GM21515 (cell line): ENCODE measurements at regions not wholly inside any gene's neighbourhood (a gene's known extent, or its start where the extent isn't known, plus 50 kb on each side); places are given as distances from the start of the nearest gene placed in this dataset.

ENCODE experiments used
- ATAC-seq: cut with Tn5 transposase; IDR thresholded peaks from one replicate; pipeline ENCODE4 v1.9.1; 2021; ENCODE audit not compliant: unreplicated experiment

DNA sequence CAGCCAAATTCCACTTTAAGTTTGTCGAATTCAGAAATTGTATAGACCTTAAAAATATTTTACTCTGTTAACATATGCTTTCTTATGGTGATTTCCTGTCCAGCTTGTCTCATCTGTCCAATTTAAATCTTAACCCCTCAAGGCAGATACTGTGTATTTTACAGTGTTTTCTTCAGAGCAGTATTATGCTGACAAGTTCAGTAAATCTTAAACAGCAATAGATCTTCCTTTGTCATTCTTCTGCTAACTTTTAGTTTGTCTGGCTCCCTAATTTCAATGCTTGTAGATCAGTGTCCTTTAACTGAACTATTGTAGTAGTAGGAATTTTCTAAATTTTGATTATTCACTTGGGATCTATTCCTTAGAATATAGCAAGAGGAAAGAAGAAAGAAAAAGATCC is 52.8 kb upstream of the MEIS1 start:
- no peak for ATAC-seq

DNA sequence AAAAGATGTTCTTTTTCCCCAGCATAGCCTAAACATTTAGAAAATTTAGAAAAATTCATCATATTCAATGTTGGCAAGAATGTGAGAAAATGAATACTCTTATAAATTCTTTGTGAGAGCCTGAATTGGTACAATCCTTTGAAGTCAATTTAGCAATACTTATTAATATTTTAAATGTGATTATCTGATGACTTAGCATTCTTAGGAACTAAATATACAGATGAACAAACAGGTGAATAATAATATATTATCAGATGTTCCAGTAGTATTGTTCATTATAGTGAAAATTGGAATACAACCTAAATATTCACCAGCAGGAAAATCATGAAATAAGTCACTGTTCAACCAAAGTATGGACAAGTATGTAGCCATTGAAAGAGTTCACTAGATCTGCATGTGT is 55.5 kb upstream of the MEIS1 start:
- no peak for ATAC-seq

DNA sequence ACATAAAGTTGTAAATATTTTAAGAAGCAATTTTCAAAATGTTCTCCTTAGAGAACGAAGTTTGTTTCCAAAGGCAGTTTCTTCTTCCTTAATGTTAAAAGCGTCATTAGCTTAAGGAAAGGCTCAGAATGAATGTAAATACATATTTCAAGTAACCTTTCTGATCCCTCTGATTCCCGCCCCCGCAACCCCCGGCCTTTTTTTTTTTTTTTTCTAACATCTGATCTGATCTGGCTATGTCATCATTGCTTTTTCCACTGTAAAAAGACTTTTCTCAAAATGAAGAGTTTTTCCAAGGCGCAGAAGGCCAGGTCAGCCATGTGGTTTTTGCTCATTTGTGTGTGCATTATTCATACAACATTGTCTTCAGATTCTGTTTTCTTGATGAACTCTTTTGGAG is 57.1 kb upstream of the MEIS1 start:
- ATAC-seq, result no peak

DNA sequence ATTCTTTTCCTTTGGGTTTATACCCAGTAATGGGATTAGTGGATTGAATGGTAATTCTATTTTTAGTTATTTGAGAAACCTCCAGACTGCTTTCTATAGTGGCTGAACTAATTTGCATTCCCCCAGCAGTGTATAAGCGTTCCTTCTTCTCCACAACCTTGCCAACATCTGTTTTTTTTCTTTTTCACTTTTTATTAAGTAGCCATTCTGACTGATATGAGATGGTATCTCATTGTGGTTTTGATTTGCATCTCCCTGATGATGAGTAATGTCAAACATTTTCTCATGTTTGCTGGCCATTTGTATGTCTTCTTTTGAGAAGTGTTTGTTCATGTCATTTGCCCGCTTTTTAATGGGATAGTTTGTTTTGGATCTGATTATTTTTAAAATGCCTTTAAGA is 64.1 kb upstream of the MEIS1 start:
- no peak for ATAC-seq

DNA sequence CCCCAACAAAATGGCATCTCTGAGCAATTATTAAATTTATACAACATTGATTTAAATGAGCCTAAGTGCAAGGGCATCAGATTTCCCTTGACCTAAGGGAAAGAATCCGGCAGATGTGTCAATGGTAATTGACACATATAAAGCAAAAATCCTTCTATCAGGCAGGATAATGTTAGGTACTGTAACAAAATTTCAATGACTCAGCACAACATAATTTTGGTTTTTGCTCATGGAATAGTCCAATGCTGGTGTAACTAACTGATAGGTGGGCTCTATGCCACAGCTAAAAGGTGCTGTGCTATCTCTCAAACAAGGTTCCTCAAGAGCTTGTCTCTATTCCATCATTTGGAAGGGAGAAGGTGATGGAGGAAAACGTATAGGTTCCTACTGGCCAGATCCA is 68.3 kb upstream of the MEIS1 start:
- no peak for ATAC-seq

DNA sequence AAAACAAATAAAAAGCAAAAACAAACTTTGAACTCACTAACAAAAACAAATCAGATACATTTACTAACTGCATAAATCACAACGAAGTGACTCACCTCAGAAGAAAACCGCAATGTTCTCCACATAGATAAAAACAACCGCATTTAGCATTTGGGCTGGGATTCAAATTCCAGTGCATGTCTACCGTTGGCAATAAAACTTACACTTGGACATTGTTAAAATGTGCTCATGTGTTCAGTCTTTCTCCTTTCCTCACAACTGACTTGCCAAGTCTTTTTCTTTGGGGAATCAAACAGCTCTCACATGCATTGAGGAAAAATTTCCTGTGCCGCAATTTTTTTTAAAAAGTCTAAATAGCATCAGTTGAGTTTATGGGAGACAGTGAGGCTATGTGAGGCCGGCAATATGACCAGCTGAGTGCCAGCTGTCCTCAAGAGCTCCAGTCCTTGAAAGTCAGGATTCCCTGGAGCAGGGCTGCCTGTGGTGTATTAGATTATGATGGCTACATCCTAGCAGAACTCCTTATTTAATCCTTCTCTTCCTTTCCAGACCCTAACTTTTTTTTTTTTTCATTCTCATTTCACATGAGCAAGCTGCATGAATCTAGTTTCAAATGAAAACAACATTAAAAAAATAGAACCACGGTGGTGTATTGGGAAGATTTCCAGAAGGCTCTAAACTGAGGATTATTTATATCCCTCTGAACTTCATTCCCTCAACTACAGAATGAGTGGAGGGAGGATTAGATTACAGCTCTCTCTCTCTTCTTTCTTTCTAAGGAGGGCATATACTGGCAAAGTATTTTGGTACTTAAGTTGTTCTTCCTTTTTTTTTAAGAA is 70.2 kb upstream of the MEIS1 start:
- ATAC-seq, result no peak

DNA sequence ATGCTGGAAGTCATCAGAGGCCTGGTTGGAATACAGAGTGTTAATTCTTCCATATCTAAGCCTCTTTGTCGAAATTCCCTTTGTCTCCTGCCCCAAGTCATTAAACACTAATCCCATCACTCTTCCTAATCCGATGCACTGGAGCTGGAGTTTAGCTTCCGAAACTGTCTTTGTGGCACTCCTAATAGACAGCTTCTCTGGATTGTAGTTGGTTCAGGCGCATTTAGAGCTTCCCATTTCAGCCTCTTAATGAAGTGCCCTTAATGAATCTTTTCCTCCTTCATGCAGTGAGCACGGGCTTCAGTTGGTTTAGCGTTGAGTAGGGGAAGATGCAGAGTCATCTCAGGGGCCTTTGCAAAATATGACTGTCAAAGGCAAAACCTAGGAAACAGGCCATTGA is 72.2 kb upstream of the MEIS1 start:
- ATAC-seq, result no peak

DNA sequence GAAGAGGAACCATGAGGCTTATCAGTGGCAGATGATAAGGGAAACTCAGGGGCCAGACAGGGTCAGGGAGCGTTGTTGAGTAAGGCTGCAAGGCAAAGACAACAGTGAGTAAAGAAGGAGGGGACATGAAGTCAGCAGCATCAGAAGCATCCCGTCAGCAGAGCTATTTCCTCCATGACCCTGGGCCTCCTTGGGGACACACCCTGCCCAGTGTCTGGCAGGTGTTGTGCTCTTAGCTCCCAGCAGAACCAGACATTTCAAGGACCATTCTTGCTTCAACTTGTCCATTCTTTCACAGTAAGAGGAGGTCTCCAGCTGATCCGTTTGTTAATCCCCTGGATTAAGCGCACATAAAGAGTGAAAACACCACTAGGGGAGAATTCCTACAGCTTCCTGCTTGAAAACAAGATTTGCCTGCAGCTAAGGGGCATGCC is 88.7 kb upstream of the MEIS1 start:
- ATAC-seq, result no peak

DNA sequence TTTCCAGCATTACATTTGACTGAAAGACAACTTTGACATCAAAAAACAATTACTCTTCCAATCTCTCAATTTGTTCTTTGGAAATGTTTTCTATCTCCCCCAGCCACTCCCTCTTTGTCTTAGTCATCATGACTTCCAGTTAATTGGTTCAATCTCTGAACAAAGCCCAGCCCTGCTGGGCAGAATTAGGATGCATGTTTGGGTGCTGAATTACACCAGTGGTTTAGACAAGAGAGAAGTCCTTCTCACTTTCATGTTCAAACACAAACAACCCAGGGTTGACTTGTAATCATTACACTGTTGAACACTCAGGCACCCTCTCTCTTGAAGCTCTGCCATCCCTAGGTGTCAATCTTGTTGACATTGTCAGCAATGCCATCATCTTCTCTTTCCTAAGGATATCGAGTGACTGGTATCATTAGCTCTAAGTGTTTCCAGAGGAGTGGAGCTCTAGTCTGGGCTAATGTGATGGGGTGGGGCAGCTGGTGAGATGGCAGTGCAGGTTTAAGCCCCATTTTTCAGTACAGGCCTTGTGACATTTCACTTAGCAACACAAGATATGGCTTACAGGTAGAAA is 90.8 kb upstream of the MEIS1 start:
- ATAC-seq, result no peak

DNA sequence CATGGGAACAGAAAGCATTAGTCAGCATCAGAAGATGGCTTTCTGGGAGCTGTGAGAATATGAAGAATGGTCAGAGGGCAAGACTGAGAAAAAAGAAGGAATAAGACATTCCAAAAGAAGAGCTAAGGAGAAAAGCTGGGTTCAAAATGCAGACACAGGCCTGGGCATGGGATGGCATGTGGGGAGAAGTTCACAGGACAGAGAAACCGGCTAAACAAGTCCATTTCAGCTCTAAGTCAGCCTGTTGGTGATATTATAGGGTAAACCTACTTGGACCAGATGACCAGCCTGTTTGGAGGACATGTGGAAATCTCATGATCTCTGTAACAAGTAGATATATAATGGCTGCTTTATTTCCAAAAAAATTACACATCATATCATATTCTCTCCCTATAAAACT is 91.7 kb upstream of the MEIS1 start:
- ATAC-seq, result no peak

DNA sequence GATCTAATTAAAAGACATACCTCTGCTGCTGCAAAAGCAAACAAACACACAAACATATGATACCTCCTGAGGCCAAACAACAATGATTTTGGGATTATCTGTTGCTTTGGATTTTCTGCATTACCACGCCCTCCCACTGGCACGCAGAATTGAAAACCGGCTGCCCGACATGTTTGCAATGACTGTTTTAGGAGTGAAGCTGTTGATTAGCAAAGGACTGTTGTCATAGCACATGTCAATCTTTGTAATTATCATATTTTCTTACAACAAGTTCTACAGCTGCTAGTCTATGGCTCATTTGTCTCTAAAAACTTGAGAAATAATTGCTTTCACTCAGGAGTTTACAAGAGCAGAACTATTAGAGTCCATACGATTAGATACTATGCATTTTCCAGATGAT is 94.4 kb upstream of the MEIS1 start:
- no peak for ATAC-seq

DNA sequence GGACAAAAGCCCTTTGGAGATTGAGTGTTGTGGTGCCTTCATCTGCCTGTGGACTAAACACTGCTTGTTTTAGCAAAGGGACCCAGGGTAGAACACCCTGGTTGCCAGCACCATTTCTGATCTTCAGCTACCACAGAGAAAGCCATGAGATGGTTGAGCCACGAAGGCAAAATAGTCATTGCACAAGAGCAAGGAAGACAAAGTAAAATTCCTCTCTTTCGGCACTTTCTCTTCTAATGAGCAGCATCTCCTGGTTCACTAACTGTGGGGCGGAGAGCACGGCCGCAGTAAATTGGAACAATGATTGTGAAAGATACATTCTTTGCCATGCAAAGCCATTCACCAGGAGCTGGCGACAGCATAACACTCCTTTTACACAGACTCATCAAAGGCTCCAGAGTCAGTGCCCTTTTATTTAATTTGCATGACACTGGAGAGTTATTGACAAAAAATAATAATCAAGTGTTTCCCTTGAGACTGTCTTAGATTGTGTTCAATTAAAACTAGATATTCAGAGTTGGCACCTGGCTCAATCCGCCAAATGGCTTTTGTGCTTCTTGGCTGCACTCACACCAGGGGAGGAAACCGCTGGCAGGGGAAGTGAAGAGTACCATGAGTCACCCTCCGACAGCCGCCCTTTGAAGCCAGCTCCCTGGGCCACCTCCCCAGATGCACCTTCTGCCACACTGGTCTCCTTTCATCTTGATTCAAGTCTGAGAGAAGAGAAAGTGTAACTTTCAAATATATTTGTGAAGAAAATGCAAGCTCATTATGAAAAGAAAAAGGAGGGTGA is 100.5 kb upstream of the MEIS1 start:
- ATAC-seq, result no peak

DNA sequence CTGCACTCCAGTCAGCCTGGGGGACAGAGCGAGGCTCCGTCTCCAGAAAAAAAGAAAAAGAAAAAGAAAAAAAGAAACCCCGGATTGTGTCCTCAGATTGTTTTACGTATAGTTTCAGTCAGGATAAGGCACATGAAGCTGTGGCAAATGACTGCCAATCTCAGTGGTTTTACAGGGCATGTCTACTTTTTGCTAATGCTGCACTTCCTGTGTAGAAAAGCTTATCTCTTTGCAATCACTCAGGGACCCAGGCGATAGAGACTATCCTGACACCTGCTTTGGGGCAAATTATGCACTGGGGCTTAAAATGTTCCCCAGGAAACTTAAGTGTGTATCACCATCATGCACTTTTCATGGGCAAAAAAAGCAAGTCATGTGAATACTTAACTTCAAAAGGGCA is 103.7 kb upstream of the MEIS1 start:
- no peak for ATAC-seq

DNA sequence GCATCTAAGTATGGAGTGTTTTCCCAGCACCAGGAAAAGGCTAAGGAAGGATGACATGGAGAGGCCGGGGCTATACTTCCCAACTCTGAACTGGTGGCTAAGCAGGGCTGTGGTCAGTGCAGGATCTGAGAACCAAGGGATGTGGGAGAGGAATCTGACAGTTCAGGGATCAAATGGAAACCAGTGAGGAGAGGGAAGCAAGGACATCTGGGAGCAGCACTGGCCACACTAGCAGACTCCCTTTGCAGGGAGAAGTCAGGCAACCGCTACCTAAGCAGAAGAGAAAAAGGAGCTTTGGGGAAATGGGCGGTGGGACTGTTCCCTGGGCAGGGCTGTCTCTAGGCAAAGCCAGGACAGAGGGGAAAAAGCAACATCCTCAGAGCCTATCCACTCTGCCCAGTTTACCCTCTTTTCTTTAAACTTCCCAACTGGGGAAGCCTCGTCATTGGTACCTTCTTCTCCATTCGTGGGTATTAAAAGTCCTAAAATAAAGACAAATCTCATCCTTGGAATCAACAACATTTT is 105.8 kb upstream of the MEIS1 start:
- no peak for ATAC-seq

DNA sequence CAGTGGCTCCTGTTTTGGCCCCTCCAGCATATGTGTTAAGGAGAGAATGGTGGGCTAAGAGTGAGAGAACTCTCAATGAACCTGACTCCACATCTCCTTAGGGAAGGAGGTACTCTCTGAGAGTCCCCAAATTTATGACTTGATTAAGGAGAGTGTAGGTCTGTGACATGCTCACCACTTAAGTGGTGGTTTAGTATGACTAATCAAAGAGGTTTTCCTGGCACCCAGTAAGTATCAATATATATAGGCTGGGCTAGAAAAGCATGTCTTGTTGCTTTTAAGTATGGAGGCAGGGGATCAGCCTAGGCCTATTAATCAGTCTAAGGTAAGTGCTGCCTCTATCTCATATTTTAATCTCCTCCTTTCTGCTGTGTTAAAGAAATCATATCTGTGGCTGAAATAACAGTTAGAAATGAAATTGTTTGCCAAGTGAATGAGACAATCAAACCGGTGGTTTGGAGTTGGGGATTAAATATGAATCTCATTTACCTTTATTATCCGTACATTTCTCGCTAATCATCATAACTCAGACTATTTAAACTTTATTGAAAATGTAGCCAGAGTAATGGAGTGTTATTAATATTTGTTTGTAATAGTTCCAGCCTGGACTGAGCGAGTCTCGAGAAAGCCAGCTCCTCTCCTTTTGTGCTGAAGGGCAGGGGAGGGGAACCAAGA is 107.7 kb upstream of the MEIS1 start:
- ATAC-seq, result no peak

DNA sequence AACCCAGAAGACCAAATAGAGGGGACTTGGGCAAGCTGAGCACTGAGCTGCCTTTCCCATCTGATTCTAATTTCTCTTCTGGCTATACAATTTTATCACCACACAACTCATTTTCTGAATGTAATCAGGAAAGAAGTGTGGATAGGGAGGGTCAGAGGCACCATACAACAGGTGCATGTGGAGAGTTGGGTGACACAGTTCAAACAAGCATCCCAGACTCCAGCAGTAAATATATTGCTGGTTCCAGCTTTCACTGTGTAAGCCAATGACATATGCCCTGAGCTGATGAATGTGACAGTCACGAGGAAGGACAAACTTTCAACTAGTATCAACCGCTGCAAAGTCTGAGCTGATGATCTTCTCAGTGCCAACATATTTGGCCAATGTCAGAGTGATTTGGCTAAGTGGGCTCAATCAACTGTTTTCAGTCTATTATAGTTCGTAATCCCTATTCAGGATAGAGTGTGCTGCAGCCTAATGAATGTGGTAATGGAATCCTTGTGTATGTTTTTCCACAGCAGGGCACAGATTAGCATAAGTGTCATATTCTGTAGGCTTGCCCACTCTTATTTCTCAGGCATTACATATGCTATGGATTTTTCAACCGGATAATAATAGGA is 109.9 kb upstream of the MEIS1 start:
- no peak for ATAC-seq

DNA sequence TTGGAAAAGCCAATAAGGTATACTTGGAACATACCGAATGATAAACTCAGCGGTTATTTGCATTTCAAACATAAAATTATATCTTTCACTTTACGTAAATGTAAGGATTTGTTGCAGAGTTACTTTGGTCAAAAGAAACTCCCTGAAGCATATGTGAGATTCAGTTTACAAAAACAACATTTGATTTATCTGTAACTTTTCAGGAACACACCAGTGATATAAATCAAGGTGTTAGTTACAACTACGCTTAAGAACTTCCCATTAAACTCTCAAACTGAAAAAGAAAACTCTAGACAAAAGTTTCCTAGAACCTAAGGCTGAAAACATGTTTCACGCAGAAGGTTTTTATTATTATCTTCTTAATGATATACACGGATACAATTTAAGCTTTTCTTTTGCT is 110.6 kb upstream of the MEIS1 start:
- no peak for ATAC-seq

DNA sequence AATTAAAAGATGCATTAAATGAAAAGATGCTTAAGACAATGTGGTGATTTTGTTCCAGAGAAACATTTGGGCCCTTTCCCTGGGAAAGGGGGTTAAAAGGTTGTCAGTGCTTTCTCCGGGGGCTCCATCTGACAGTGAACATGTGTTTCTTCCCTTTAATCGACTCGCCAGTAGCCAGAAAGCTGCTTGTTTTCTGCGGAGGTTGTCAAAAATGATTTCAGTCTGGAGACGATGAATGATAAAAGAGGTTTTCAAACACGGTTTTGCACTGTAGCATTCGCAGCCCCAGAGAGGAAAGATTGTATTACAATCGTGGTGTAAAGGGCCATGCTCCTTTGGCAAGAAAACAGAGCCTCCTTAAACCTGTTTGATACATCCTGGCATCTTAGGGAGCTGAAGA is 111.5 kb upstream of the MEIS1 start:
- ATAC-seq, result no peak

DNA sequence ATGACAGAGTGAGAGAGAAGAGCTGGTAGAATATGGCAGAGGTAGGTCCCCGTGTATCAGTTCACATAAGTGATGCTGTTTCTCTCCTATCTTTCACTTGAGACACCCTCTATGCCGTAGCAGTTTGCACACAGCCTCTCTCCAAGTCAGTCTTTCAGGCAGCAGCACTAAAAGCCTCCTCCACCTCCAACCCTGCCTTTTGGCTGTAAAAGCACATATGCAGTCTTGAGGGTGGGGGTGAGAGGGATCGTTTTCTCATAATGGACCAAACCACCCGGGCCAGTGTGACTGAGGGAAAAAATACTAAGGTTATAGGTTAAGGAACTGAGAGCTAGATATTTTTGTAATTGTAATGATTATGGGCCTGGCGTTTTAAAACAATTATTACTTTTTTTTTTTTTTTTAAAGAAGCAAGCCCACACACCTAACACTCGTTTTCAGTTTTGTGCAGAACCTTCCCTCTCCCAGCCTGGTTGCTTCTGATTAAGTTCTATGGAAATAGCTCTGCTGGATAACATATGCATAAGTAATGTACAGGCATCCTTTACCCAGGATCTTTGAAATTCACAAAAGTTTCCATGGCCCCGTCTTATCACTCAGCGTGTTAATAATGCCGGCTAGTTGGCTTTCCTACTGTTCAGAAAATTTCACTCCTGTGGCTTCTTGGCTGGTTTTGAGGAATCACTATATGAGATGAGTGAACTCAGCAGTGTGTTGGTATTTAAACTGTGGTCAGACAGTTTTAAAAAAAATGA is 112.2 kb upstream of the MEIS1 start:
- ATAC-seq, result no peak

DNA sequence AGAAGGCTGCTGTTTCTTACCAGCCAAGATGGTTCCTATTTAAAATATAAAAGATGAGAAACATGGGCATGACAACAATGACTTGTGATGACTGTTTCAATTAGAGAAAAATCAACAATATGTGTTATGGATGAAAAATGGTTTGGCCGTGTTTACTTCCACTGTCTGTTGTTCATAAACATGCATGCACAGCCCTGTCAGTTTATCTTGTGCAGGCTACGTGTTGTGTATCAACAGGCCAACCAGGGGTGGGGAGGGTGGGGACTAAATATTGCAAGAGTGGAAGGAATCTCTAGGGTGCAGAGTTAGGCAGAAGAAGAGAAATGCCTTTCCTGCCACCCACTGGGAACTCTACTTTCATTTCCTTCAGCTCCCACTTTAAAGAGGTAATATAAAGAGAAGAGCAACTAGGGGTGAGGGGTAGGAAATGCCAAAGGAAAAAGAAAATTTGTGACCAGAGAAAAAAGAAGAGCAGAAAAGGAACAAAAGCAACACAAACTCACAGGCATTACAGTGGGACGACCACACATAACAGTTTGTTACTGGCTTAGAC is 116.8 kb upstream of the MEIS1 start:
- no peak for ATAC-seq
